Stomach (tissue), 8 donors: ENCODE measurements at regions not wholly inside any gene's neighbourhood (a gene's known extent, or its start where the extent isn't known, plus 50 kb on each side); places are given as distances from the start of the nearest gene placed in this dataset.

Source experiments
- DNase-seq, 2 donors: peaks; one replicate each; pipeline versions ENCODE4 v3.0.0 to v3.0.0-alpha.2; 2013 to 2019
- H3K27ac ChIP-seq, 5 donors: fragments of 200-600 bp in 4 of 5; sonication (generic) in 4 of 5; one replicate each; pipeline ENCODE4 v1.5.1; 2013 to 2019; ENCODE audit warnings: mild to moderate bottlenecking in 1 of 5, moderate library complexity in 1 of 5
- H3K27me3 ChIP-seq, 3 donors: fragments of 200-600 bp; sonication (generic); one replicate each; pipeline ENCODE4 v1.5.1; 2017 to 2019; ENCODE audit warnings: mixed run types in 1 of 3
- H3K36me3 ChIP-seq, 4 donors: fragments of 200-600 bp; sonication (generic); 1 replicate in 3 of 4; 2 replicates in 1 of 4; pipeline ENCODE4 v1.5.1; 2016 to 2019
- H3K4me1 ChIP-seq, 4 donors: fragments of 200-600 bp; sonication (generic); one replicate each; pipeline ENCODE4 v1.5.1; 2016 to 2019
- H3K4me3 ChIP-seq, 4 donors: fragments of 200-600 bp; sonication (generic) in 3 of 4; one replicate each; pipeline ENCODE4 v1.5.1; 2016 to 2019; ENCODE audit warnings: mild to moderate bottlenecking in 1 of 4
- H3K9me3 ChIP-seq, 4 donors: fragments of 200-600 bp; sonication (generic); one replicate each; pipeline ENCODE4 v1.5.1; 2016 to 2019
- CTCF ChIP-seq, 7 experiments: fragments of 450-650 bp in 4 of 7; fragments of 200-600 bp in 3 of 7; sonication (generic) in 3 of 7; IDR thresholded peaks; one replicate each; pipeline ENCODE4 v1.5.1; 2016 to 2019; ENCODE audit warnings: antibody characterized with exemption in 7 of 7, control low read depth in 2 of 7, mild to moderate bottlenecking in 1 of 7
- EP300 ChIP-seq: sonication (generic); formaldehyde crosslinking; IDR thresholded peaks from one replicate; pipeline ENCODE4 v1.6.1; 2017; ENCODE audit warnings: antibody characterized with exemption
- POLR2A ChIP-seq, 4 donors: fragments of 450-650 bp; IDR thresholded peaks; one replicate each; pipeline ENCODE4 v1.6.1; 2016; ENCODE audit warnings: antibody characterized with exemption in 4 of 4, control low read depth in 2 of 4, mild to moderate bottlenecking in 1 of 4, moderate library complexity in 1 of 4
- POLR2AphosphoS5 ChIP-seq, 3 donors: sonication (generic); formaldehyde crosslinking; IDR thresholded peaks; one replicate each; pipeline ENCODE4 v1.6.1; 2016; ENCODE audit warnings: antibody characterized with exemption in 3 of 3
- WGBS, 5 donors: extraction: QIAGEN DNeasy Blood & Tissue Kit in 3 of 5; methylation state at CpG; one replicate each; pipeline versions ENCODE4 v1.1.5 to v1.1.7; 2013 to 2018; 5-methylcytosine and 5-hydroxymethylcytosine counted together
- intact Hi-C: fragments of 100-400 bp; cut with DNase I; formaldehyde crosslinking; loops from one replicate; pipeline ENCODE4 v1.15.1; 2023; ENCODE audit warnings: low total_unique reads
- donor health status: healthy with polysubstance abuse.
- donor health status: Bipolar disorder and iron deficiency.
- donor health status: healthy.

DNA sequence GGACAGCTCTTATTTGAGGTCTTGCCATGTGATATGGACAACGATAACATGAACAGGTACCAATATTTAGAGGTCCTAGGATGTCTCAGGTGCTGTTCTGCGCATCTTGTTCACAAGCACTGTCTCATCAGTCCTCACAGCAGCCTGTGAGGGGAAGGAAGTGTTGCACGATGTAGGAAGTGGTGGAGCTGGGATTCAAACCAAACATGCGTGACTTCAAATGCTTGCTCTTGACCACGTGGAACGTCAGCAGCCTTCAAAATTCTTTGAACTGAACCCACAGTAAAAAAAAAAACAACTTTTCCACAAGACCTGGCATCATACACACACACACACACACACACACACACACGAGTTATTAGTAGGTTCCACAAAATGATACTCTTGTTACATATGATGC lies 153.4 kb upstream of the SMAD3 start:
- 51 to 68% (median 57%) methylated on average over 7 of the region's 7 CpGs for WGBS, 5 donors
- Histone ChIP-seq H3K4me1 (peaks cover 12 to 27% (median 14%) of the 10 kb centered on the region in 4 donors), H3K4me3 (no peak overlapping the region), H3K36me3 (no peaks in the 10 kb centered on the region), H3K27ac (no peak overlapping the region), H3K9me3 (no peaks in the 10 kb centered on the region), H3K27me3 (no peaks in the 10 kb centered on the region)
- TF ChIP-seq EP300: no peak
- peak in 1 of 2 donors; percentile 39 for DNase-seq
- intact Hi-C loops: no loop called here

DNA sequence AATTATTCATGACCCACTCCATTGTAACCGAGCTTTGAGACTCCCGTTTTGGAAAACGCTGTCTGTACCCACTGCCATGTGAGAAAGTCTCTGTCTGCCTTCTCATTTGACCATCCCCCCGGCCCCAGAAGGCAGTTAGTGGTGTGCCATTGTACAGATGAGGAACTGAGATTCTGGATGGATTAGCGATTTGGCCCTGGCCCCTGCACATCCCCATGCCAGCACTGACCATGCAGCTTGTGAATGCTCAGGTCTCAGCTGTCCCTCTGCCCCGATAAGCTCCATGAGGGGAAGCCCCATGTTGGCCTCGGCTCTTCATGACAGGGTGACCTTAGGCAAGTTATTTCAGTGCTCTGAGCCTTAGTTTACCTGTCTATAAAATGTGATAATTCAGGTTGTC lies 153.0 kb upstream of the SMAD3 start:
- intact Hi-C loops: no loop called here
- H3K4me1 ChIP-seq: peaks cover 12 to 23% (median 14%) of the 10 kb centered on the region in 4 donors
- WGBS, 5 donors: 80 to 88% (median 85%) methylated on average over 7 of the region's 7 CpGs
- no peaks in the 10 kb centered on the region for H3K9me3 ChIP-seq
- no peaks in the 10 kb centered on the region for H3K27me3 ChIP-seq
- no peak for DNase-seq
- no peaks in the 10 kb centered on the region for H3K36me3 ChIP-seq
- no peak overlapping the region for H3K4me3 ChIP-seq
- no peak overlapping the region for H3K27ac ChIP-seq
- TF ChIP-seq POLR2AphosphoS5 (IDR thresholded peaks at IDR 0.05) (no peak), CTCF (IDR thresholded peaks at IDR 0.05) (no peak), EP300 (no peak), POLR2A (IDR thresholded peaks at IDR 0.05) (no peak)

GRCh38 chr15:66917904-66918448 lies 147.4 kb upstream of the SMAD3 start:
- Histone ChIP-seq H3K36me3 (no peaks in the 10 kb centered on the region), H3K4me3 (no peak overlapping the region), H3K9me3 (peaks cover 0 to 16% (median 4%) of the 10 kb centered on the region in 4 donors), H3K4me1 (peaks cover 0 to 20% (median 11%) of the 10 kb centered on the region in 4 donors), H3K27me3 (no peaks in the 10 kb centered on the region), H3K27ac (no peak overlapping the region)
- DNase-seq: no peak
- TF ChIP-seq EP300 (no peak), CTCF (IDR thresholded peaks at IDR 0.05) (no peak), POLR2AphosphoS5 (IDR thresholded peaks at IDR 0.05) (no peak), POLR2A (IDR thresholded peaks at IDR 0.05) (no peak)
- WGBS, 5 donors: 93 to 97% (median 95%) methylated on average over 2 of the region's 2 CpGs
- intact Hi-C loops: no loop called here

DNA sequence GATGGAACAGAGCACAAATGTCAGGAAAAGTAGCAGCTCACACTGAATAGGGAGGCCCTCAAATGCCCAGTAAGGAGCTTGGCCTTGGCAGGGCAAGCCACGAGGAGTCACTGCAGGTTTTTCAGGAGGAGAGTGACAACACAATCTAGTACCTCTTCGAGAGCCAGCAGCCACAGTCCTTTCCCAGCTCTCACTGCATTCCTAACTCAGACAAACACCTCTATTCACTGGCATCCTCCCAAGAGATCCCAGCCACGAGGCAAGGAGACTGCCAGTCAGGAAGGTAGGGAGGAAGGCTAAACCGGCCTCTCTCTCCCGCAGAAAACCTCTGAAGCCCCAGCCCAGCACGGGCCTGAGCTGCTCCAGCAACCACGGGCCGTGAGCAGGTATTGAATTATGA lies 146.0 kb upstream of the SMAD3 start:
- H3K4me3 ChIP-seq: no peak overlapping the region
- peak in 1 of 2 donors; percentile 40 for DNase-seq
- H3K36me3 ChIP-seq: no peaks in the 10 kb centered on the region
- peaks cover 0 to 18% (median 6%) of the 10 kb centered on the region in 4 donors for H3K9me3 ChIP-seq
- H3K4me1 ChIP-seq: peaks cover 0 to 20% (median 11%) of the 10 kb centered on the region in 4 donors
- WGBS, 5 donors: 29 to 48% (median 37%) methylated on average over 8 of the region's 8 CpGs
- no peak overlapping the region for H3K27ac ChIP-seq
- TF ChIP-seq EP300 (no peak), CTCF (IDR thresholded peaks at IDR 0.05) (no peak), POLR2AphosphoS5 (IDR thresholded peaks at IDR 0.05) (no peak), POLR2A (IDR thresholded peaks at IDR 0.05) (no peak)
- intact Hi-C loops: no loop called here
- H3K27me3 ChIP-seq: no peaks in the 10 kb centered on the region

DNA sequence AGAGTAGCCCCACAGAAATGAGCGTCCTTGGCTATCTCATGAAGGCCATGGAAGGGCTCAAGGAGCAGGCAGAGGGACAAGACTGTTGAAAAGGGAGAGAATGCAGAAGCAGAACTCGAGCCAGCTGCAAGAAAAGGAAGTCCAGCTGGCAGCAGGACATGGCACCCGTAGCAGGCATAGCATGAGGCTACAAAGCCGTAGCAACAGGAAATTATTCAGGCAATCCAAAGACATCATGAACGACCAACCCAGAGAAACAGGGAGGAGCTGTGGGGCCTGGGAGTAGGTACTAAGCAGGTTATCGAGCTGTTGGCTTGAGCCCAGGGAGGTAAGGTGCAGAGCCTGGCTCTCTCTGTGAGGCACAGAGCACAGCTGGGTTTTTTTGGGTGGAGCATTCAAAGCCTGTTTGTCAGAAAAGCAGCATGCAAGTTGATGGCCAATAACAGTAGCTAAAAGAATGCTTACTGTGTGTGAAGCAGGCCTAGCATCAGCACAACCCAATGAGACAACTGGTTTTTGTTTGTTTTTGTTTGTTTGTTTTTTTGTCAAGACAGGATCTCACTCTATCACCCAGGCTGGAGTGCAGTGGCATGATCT lies 144.0 kb upstream of the SMAD3 start:
- Histone ChIP-seq H3K4me1 (peaks cover 0 to 20% (median 11%) of the 10 kb centered on the region in 4 donors), H3K27me3 (peaks cover 0 to 6% (median 0%) of the 10 kb centered on the region in 3 donors), H3K9me3 (peaks cover 0 to 18% (median 6%) of the 10 kb centered on the region in 4 donors), H3K27ac (no peak overlapping the region), H3K4me3 (no peak overlapping the region), H3K36me3 (no peaks in the 10 kb centered on the region)
- WGBS, 5 donors: 18 to 44% (median 22%) methylated on average over 6 of the region's 6 CpGs
- intact Hi-C loops: no loop called here
- TF ChIP-seq CTCF (IDR thresholded peaks at IDR 0.05): no peak
- no peak for TF ChIP-seq EP300
- no peak for TF ChIP-seq POLR2A (IDR thresholded peaks at IDR 0.05)
- no peak for TF ChIP-seq POLR2AphosphoS5 (IDR thresholded peaks at IDR 0.05)
- DNase-seq: peak; percentile 40 to 48
